Tibial artery (tissue), 4 donors: ENCODE measurements at regions not wholly inside any gene's neighbourhood (a gene's known extent, or its start where the extent isn't known, plus 50 kb on each side); places are given as distances from the start of the nearest gene placed in this dataset.
"Not testable (repeated sequence)": the region's sequence is repeated elsewhere in the genome, so short reads cannot be mapped to it uniquely, and the experiment has no call there.

Source experiments
- DNase-seq, 2 donors: peaks; one replicate each; pipeline ENCODE4 v3.0.0-alpha.2; 2019
- H3K27ac ChIP-seq, 2 donors: fragments of 200-600 bp; sonication (generic) in 1 of 2; 1 replicate in 1 of 2; 2 replicates in 1 of 2; pipeline ENCODE4 v1.5.1; 2018 to 2019; ENCODE audit warnings: mild to moderate bottlenecking in 1 of 2
- H3K27me3 ChIP-seq, 2 donors: fragments of 200-600 bp; sonication (generic) in 1 of 2; one replicate each; pipeline versions ENCODE4 v1.5.1 to v1.6.0; 2016 to 2019
- H3K36me3 ChIP-seq, 3 donors: fragments of 200-600 bp; sonication (generic) in 2 of 3; one replicate each; pipeline ENCODE4 v1.5.1; 2016 to 2019; ENCODE audit warnings: mild to moderate bottlenecking in 2 of 3
- H3K4me1 ChIP-seq, 4 donors: fragments of 200-600 bp; sonication (generic) in 2 of 4; 1 replicate in 3 of 4; 2 replicates in 1 of 4; pipeline ENCODE4 v1.5.1; 2016 to 2019
- H3K4me3 ChIP-seq, 2 donors: fragments of 200-600 bp; sonication (generic) in 1 of 2; 1 replicate in 1 of 2; 2 replicates in 1 of 2; pipeline ENCODE4 v1.5.1; 2018 to 2019; ENCODE audit warnings: mild to moderate bottlenecking in 2 of 2
- H3K9me3 ChIP-seq, 3 donors: fragments of 200-600 bp; sonication (generic) in 1 of 3; one replicate each; pipeline ENCODE4 v1.5.1; 2016 to 2019
- CTCF ChIP-seq, 2 experiments: fragments of 200-600 bp in 1 of 2; fragments of 450-650 bp in 1 of 2; IDR thresholded peaks; one replicate each; pipeline ENCODE4 v1.5.1; 2017 to 2019; ENCODE audit warnings: antibody characterized with exemption in 2 of 2, mild to moderate bottlenecking in 1 of 2, moderate library complexity in 1 of 2
- intact Hi-C: fragments of 100-400 bp; cut with DNase I; formaldehyde crosslinking; loops from one replicate; pipeline ENCODE4 v1.15.0; 2023; ENCODE audit warnings: low total_unique reads

GRCh38 chr2:54038835-54039234, 68.0 kb upstream of the PSME4 start:
- Histone ChIP-seq H3K36me3 (no peaks in the 10 kb centered on the region), H3K4me3 (no peak overlapping the region), H3K27me3 (no peaks in the 10 kb centered on the region), H3K4me1 (peaks cover 0 to 58% (median 20%) of the 10 kb centered on the region in 4 donors), H3K9me3 (no peaks in the 10 kb centered on the region), H3K27ac (peak overlapping the region in 1 of 2 donors; percentile 62)
- DNase-seq: no peak
- no peak for TF ChIP-seq CTCF (IDR thresholded peaks at IDR 0.05)
- intact Hi-C loops: no loop called here

- DNase-seq, H3K27ac ChIP-seq, intact Hi-C loops, H3K27me3 ChIP-seq, H3K4me3 ChIP-seq, H3K4me1 ChIP-seq, H3K9me3 ChIP-seq, H3K36me3 ChIP-seq: not testable (repeated sequence)
These were observed 60.5 kb upstream of the PSME4 start for GRCh38 chr2:54031288-54031687.

- no peak for TF ChIP-seq CTCF (IDR thresholded peaks at IDR 0.05)
- Histone ChIP-seq H3K4me1 (no peaks in the 10 kb centered on the region), H3K36me3 (no peaks in the 10 kb centered on the region), H3K27me3 (no peaks in the 10 kb centered on the region), H3K4me3 (no peak overlapping the region), H3K9me3 (peaks cover 0 to 4% (median 0%) of the 10 kb centered on the region in 3 donors), H3K27ac (no peak overlapping the region)
- intact Hi-C loops: no loop called here
- no peak for DNase-seq
These were observed 60.0 kb upstream of the PSME4 start for GRCh38 chr2:54030806-54031205.

GRCh38 chr2:54030396-54030741, 59.6 kb upstream of the PSME4 start:
- Histone ChIP-seq H3K27ac (no peak overlapping the region), H3K4me1 (no peaks in the 10 kb centered on the region), H3K4me3 (no peak overlapping the region), H3K27me3 (no peaks in the 10 kb centered on the region), H3K9me3 (peaks cover 0 to 4% (median 0%) of the 10 kb centered on the region in 3 donors), H3K36me3 (no peaks in the 10 kb centered on the region)
- no peak for TF ChIP-seq CTCF (IDR thresholded peaks at IDR 0.05)
- intact Hi-C loops: no loop called here
- no peak for DNase-seq

- no peak for DNase-seq
- no peak overlapping the region for H3K27ac ChIP-seq
- intact Hi-C loops: no loop called here
- H3K4me3 ChIP-seq: no peak overlapping the region
- H3K36me3 ChIP-seq: no peaks in the 10 kb centered on the region
- no peak for TF ChIP-seq CTCF (IDR thresholded peaks at IDR 0.05)
- peaks cover 0 to 4% (median 0%) of the 10 kb centered on the region in 3 donors for H3K9me3 ChIP-seq
- H3K4me1 ChIP-seq: no peaks in the 10 kb centered on the region
- no peaks in the 10 kb centered on the region for H3K27me3 ChIP-seq
These were observed 59.1 kb upstream of the PSME4 start for GRCh38 chr2:54029721-54030395.

- H3K27ac ChIP-seq, H3K4me3 ChIP-seq, H3K9me3 ChIP-seq, DNase-seq, intact Hi-C loops, H3K27me3 ChIP-seq, H3K36me3 ChIP-seq: not testable (repeated sequence)
- peaks cover 0 to 17% (median 0%) of the 10 kb centered on the region in 4 donors for H3K4me1 ChIP-seq
These were observed 54.8 kb upstream of the PSME4 start for GRCh38 chr2:54025463-54026075.
